GM12875 (cell line): ENCODE measurements at regions not wholly inside any gene's neighbourhood (a gene's known extent, or its start where the extent isn't known, plus 50 kb on each side); places are given as distances from the start of the nearest gene placed in this dataset.

Experiments used
- H3K4me3 ChIP-seq: one replicate; pipeline ENCODE4 v1.5.1; 2011; ENCODE audit warnings: low read depth, low read length, control low read depth
- TF ChIP-seq, protein P1 (sequence below): IDR thresholded peaks from 2 replicates; pipeline ENCODE4 v1.5.1; 2011; ENCODE audit warnings: low read depth, mild to moderate bottlenecking, control low read depth, inconsistent platforms, low read length, moderate library complexity, borderline replicate concordance; ENCODE audit not compliant: insufficient read depth

DNA sequence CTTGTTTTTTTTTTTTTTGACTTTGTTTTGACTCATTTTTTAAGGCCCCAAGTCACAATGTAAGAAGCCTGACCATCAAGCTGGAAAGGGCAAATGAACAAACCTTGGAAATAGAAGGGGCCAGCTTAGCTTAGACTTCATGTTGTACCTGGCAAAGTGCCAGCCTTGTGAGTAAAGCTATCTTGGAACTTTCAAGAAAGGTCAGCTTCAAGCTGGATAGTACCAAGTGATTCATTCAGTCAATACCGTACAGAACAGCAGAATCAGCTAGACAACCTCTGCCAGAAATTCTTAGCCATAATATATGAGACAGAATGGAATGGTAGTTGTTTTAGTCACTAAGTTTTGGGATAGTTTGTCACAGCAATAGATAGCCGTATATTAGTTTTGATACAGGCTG is 1492.2 kb upstream of the TENM3 start:
- H3K4me3 ChIP-seq: no peak overlapping the region
- TF ChIP-seq, protein P1, sequence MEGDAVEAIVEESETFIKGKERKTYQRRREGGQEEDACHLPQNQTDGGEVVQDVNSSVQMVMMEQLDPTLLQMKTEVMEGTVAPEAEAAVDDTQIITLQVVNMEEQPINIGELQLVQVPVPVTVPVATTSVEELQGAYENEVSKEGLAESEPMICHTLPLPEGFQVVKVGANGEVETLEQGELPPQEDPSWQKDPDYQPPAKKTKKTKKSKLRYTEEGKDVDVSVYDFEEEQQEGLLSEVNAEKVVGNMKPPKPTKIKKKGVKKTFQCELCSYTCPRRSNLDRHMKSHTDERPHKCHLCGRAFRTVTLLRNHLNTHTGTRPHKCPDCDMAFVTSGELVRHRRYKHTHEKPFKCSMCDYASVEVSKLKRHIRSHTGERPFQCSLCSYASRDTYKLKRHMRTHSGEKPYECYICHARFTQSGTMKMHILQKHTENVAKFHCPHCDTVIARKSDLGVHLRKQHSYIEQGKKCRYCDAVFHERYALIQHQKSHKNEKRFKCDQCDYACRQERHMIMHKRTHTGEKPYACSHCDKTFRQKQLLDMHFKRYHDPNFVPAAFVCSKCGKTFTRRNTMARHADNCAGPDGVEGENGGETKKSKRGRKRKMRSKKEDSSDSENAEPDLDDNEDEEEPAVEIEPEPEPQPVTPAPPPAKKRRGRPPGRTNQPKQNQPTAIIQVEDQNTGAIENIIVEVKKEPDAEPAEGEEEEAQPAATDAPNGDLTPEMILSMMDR: no peak

DNA sequence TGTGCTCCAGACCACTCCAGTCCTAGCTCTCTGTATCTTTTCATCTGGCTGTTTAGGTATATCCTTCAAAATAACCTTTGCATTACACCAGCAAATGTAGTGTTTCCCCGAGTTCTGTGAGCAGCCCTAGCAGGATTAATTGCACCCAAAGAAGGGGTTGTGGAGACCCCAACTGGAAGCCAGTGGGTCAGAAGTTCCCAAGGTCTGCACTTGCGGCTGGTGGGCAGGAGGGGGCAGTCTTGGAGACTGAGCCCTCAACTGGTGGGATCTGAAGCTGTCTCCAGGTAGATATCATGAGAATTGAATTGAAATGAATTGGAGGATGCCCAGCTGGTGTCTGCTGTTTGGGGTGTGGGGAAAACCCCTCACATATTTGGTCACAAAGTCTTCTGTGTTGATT is 1485.3 kb upstream of the TENM3 start:
- TF ChIP-seq, protein P1: no peak
- no peak overlapping the region for H3K4me3 ChIP-seq

- no peak overlapping the region for H3K4me3 ChIP-seq
- TF ChIP-seq, protein P1: no peak
Observed at GRCh38 chr4:180766045-180766444, 1477.2 kb upstream of the TENM3 start.

GRCh38 chr4:180766944-180767729 is 1476.1 kb upstream of the TENM3 start:
- TF ChIP-seq, protein P1: no peak
- H3K4me3 ChIP-seq: no peak overlapping the region

GRCh38 chr4:180768610-180769009 is 1474.6 kb upstream of the TENM3 start:
- TF ChIP-seq, protein P1: no peak
- H3K4me3 ChIP-seq: no peak overlapping the region

- TF ChIP-seq, protein P1: no peak
- H3K4me3 ChIP-seq: no peak overlapping the region
Observed at GRCh38 chr4:180769791-180770190, 1473.4 kb upstream of the TENM3 start.

GRCh38 chr4:180770265-180770664 is 1472.9 kb upstream of the TENM3 start:
- TF ChIP-seq, protein P1: no peak
- no peak overlapping the region for H3K4me3 ChIP-seq
